Transverse colon (tissue), 4 donors: ENCODE measurements at regions not wholly inside any gene's neighbourhood (a gene's known extent, or its start where the extent isn't known, plus 50 kb on each side); places are given as distances from the start of the nearest gene placed in this dataset.

Source experiments
- CTCF ChIP-seq, 5 experiments: fragments of 200-600 bp in 3 of 5; fragments of 450-650 bp in 2 of 5; sonication (generic) in 3 of 5; IDR thresholded peaks; 1 replicate in 2 of 5; 2 replicates in 3 of 5; pipeline ENCODE4 v1.5.1; 2016 to 2017; ENCODE audit warnings: antibody characterized with exemption in 5 of 5, inconsistent platforms in 3 of 5, mild to moderate bottlenecking in 2 of 5, moderate library complexity in 1 of 5
- POLR2A ChIP-seq: fragments of 450-650 bp; IDR thresholded peaks from one replicate; pipeline ENCODE4 v1.6.1; 2016; ENCODE audit warnings: antibody characterized with exemption, mild to moderate bottlenecking, moderate library complexity
- POLR2AphosphoS5 ChIP-seq, 3 donors: sonication (generic); formaldehyde crosslinking; IDR thresholded peaks; one replicate each; pipeline ENCODE4 v1.6.1; 2016; ENCODE audit warnings: antibody characterized with exemption in 3 of 3

DNA sequence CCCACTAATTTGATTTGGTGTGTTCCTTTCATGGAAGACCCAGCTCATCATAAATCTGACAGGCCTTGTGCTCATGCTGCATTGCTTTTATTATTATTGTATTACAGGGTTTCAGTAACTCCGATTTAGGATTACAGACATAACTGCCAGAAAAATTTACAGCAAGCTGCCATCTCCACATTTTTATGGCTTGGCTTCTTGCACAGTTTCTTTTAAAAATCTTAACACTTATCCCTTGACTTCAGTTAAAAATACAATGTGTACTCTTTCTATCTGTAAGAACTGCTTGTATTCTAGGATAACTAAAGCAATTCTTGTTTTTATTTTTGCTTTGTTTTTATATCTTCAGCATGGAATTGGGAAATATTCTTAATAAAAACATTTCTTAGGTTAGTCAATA is 612.2 kb downstream of the DIPK2A start:
- TF ChIP-seq CTCF (IDR thresholded peaks at IDR 0.05) (no peak), POLR2AphosphoS5 (IDR thresholded peaks at IDR 0.05) (no peak), POLR2A (no peak)
